ENCODE measurements at regions not wholly inside any gene's neighbourhood (a gene's known extent, or its start where the extent isn't known, plus 50 kb on each side); places are given as distances from the start of the nearest gene placed in this dataset.

DNA sequence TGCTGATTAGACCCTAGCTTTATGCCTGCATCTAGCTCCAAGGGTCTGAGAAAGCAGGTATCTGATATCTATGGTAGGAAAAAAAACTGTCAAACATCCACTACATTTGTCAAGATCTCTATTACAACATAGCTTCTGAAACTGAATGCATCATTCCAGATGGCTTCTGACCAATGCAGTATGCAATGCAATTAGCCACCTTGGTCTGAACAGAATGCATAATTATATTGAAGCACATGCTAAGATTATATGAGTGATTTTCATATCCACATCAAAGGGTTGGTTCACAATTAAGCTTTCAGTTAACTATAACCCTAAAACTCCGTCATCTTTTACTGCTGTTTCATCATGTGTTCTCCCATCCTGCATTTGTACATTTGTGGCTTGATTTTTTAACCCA is 271.4 kb downstream of the POLR1F start:
- ATAC-seq (no peak), DNase-seq (no peak)
- TF ChIP-seq, protein P1, sequence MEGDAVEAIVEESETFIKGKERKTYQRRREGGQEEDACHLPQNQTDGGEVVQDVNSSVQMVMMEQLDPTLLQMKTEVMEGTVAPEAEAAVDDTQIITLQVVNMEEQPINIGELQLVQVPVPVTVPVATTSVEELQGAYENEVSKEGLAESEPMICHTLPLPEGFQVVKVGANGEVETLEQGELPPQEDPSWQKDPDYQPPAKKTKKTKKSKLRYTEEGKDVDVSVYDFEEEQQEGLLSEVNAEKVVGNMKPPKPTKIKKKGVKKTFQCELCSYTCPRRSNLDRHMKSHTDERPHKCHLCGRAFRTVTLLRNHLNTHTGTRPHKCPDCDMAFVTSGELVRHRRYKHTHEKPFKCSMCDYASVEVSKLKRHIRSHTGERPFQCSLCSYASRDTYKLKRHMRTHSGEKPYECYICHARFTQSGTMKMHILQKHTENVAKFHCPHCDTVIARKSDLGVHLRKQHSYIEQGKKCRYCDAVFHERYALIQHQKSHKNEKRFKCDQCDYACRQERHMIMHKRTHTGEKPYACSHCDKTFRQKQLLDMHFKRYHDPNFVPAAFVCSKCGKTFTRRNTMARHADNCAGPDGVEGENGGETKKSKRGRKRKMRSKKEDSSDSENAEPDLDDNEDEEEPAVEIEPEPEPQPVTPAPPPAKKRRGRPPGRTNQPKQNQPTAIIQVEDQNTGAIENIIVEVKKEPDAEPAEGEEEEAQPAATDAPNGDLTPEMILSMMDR (IDR thresholded peaks at IDR 0.05) = no peak
- TF ChIP-seq POLR2A (IDR thresholded peaks at IDR 0.05) = no peak
- H3K27ac ChIP-seq = no peak overlapping the region
- no peaks in the 10 kb centered on the region for H3K9me3 ChIP-seq
- WGBS (ENCODE audit: insufficient coverage, low coverage, low lambda C conversion rate, missing lambda C conversion rate) = 56% methylated on average over 1 of the region's 1 CpG
- H3K36me3 ChIP-seq = no peaks in the 10 kb centered on the region
- no peak overlapping the region for H3K4me3 ChIP-seq
- no peaks in the 10 kb centered on the region for H3K27me3 ChIP-seq
- no peaks in the 10 kb centered on the region for H3K4me1 ChIP-seq
- intact Hi-C loops (cut with DNase I) = no loop called here

DNA sequence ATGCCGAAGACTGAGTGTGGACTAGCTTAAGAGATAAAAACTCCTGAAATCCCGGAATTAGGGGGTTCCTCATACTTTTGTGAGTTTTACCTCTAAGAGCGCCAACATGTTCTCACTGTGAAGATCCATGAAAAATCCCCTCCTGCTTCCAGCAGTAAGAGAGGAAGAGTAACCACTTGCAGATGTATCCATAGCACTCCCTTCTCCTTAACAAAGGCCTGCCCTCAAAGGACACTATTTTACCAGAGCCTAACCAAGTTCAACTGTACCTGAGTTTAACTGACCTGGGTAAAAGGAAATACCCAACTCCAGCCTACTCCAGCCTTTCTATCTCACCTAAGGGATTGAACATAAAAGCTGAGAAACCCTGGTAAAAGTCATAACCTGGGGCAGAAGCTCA is 280.9 kb downstream of the POLR1F start:
- ATAC-seq (no peak), DNase-seq (no peak)
- H3K27ac ChIP-seq = no peak overlapping the region
- H3K27me3 ChIP-seq = no peaks in the 10 kb centered on the region
- H3K4me1 ChIP-seq = no peaks in the 10 kb centered on the region
- no peak overlapping the region for H3K4me3 ChIP-seq
- no peaks in the 10 kb centered on the region for H3K9me3 ChIP-seq
- WGBS (ENCODE audit: insufficient coverage, low coverage, low lambda C conversion rate, missing lambda C conversion rate) = 50% methylated on average over 3 of the region's 3 CpGs
- no peak for TF ChIP-seq POLR2A (IDR thresholded peaks at IDR 0.05)
- TF ChIP-seq, protein P1 (IDR thresholded peaks at IDR 0.05) = no peak
- intact Hi-C loops (cut with DNase I) = no loop called here
- no peaks in the 10 kb centered on the region for H3K36me3 ChIP-seq

DNA sequence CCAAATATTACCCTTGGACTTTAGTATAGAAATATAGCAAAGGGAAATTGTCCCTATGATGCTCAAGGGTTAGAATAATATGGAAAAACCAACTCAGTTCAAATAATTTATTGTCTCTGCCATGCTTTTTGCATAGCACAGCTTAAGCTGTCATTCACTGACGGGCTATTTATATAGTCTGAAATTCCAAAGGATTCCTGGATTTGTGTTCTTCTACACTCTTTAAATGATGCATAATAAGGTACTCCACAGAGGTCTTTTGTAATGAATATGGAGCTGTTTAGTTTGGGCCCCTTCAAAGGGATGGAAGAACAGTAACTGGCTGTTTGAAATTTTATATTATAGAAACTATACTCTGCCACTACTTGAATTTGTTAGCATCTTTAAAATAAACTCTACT is 276.6 kb upstream of the FERD3L start:
- Histone ChIP-seq H3K4me1 (no peaks in the 10 kb centered on the region), H3K36me3 (no peaks in the 10 kb centered on the region), H3K9me3 (no peaks in the 10 kb centered on the region), H3K27ac (no peak overlapping the region), H3K4me3 (no peak overlapping the region), H3K27me3 (no peaks in the 10 kb centered on the region)
- DNase-seq (no peak), ATAC-seq (no peak)
- no peak for TF ChIP-seq POLR2A (IDR thresholded peaks at IDR 0.05)
- TF ChIP-seq, protein P1 (IDR thresholded peaks at IDR 0.05) = no peak
- intact Hi-C loops (cut with DNase I) = no loop called here
- WGBS (ENCODE audit: insufficient coverage, low coverage, low lambda C conversion rate, missing lambda C conversion rate) = 31% methylated on average over 1 of the region's 1 CpG

DNA sequence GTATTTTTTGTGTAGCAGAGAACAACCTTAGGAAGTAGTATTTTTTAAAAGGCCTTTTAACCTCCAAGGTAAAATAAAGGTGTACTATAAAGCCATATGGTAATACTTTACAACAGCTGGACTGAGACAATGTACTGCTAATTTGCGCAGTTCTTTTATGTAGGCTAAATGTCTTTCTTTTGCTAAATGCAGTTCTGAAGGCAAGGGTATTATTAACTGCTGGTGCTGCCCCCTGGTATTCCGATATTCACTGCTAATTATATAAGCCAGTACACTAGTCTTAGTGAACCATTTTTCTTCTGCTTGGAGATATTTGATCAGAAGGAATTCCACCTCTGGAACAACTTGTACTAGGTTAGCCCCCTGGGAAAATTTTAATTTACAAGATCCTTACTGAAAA is 272.0 kb upstream of the FERD3L start:
- H3K4me3 ChIP-seq = no peak overlapping the region
- TF ChIP-seq, protein P1 (IDR thresholded peaks at IDR 0.05) = no peak
- no peak for TF ChIP-seq POLR2A (IDR thresholded peaks at IDR 0.05)
- H3K27me3 ChIP-seq = no peaks in the 10 kb centered on the region
- H3K36me3 ChIP-seq = no peaks in the 10 kb centered on the region
- DNase-seq (no peak), ATAC-seq (no peak)
- intact Hi-C loops (cut with DNase I) = no loop called here
- WGBS (ENCODE audit: insufficient coverage, low coverage, low lambda C conversion rate, missing lambda C conversion rate) = 66% methylated on average over 2 of the region's 2 CpGs
- H3K4me1 ChIP-seq = no peaks in the 10 kb centered on the region
- H3K9me3 ChIP-seq = no peaks in the 10 kb centered on the region
- H3K27ac ChIP-seq = no peak overlapping the region

DNA sequence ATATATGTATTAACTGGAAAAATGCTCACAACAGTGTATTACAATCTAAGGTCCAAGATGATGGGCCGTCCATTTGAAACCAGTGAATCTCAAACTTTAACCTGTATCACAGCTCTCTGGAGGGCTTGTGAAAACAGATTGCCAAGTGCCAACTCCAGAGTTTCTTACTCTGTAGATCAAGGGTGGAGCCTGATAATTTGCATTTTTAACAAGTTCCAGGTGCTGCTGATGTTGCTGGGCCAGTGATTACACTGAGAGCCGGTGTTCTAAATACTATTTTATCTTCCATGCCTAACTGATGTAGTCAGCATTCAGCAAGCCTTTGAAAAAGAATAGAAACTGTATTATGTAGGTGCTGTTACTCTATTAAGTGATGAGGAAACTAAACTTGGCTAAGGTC is 269.9 kb upstream of the FERD3L start:
- H3K27me3 ChIP-seq = no peaks in the 10 kb centered on the region
- no peak for ATAC-seq
- H3K36me3 ChIP-seq = no peaks in the 10 kb centered on the region
- no peak for DNase-seq
- no peak for TF ChIP-seq POLR2A (IDR thresholded peaks at IDR 0.05)
- TF ChIP-seq, protein P1 (IDR thresholded peaks at IDR 0.05) = no peak
- no peaks in the 10 kb centered on the region for H3K4me1 ChIP-seq
- no peak overlapping the region for H3K27ac ChIP-seq
- H3K4me3 ChIP-seq = no peak overlapping the region
- 57% methylated on average over 2 of the region's 2 CpGs for WGBS (ENCODE audit: insufficient coverage, low coverage, low lambda C conversion rate, missing lambda C conversion rate)
- no peaks in the 10 kb centered on the region for H3K9me3 ChIP-seq
- intact Hi-C loops (cut with DNase I) = no loop called here

Data from right lobe of liver (tissue), 6 donors.